Stimulated activated CD8-positive, alpha-beta memory T cell treated with anti-CD3 and anti-CD28 coated beads, Interleukin-4, amount 100 ng/mL, for 48 hours (primary cell): ENCODE measurements at regions not wholly inside any gene's neighbourhood (a gene's known extent, or its start where the extent isn't known, plus 50 kb on each side); places are given as distances from the start of the nearest gene placed in this dataset.

Experiments
- DNase-seq: peaks from one replicate; pipeline ENCODE4 v3.0.0-alpha.2; 2020

DNA sequence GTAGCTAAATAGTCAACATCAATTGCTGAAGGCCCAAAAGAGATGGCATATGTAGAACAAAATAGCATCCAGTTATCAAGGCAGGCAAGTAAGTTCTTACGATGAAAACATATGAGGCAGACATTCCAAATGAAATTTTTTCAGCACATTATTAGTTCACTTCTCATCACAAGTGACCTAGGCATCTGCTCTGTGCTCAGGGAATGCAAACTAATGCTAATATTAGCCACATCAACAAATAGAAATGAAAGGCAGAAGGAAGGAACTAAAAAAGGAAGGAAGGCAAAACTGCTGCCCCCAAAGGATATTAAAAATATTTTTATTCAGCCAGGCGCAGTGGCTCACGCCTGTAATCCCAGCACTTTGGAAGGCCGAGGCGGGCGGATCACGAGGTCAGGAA is 51.2 kb upstream of the ROCK1 start:
- no peak for DNase-seq

DNA sequence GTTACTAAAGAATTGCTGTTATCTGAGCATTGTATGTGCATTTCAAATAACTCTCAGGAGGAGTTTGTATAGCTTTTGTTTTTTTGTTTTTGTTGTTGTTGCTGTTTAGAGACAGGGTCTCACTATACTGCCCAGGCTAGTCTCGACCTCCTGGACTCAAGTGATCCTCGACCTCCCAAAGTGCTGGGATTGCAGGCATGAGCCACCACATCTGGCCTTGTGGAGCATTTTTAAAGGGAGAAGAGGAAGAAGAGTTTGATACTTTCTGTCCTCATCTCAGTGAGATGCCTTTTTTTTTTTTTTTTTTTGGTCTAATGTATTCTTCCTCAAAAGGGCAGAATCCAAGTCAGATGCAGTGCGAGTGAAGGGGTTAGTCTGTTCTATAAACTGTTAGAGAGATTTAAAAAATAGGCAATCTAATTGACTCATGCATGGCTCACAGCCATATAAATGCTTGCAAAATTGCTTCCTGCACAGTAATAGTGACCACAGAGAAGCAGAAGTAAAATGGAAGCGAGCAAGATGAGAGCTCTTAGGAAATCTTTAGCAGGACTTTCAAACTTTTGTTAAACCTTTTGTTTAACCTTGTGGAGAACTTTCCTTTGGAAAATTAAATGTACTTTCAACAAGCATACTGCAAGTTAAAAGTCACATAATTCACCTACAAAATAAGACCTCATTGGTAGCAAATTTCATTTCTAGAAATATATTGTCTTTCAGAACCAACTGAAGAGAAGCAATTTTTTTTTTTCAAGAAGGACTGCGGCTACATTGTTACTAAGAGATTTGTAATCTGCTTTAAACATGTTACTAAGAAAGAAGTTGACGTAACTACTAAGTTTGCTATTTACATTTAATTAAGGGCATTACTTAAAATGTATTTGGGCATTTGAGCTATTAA is 52.3 kb upstream of the ROCK1 start:
- DNase-seq: no peak

GRCh38 chr18:21164548-21165095 is 53.0 kb upstream of the ROCK1 start:
- DNase-seq: no peak

GRCh38 chr18:21167641-21168377 is 56.2 kb upstream of the ROCK1 start:
- DNase-seq: no peak

GRCh38 chr18:21168880-21169279 is 57.3 kb upstream of the ROCK1 start:
- no peak for DNase-seq

DNA sequence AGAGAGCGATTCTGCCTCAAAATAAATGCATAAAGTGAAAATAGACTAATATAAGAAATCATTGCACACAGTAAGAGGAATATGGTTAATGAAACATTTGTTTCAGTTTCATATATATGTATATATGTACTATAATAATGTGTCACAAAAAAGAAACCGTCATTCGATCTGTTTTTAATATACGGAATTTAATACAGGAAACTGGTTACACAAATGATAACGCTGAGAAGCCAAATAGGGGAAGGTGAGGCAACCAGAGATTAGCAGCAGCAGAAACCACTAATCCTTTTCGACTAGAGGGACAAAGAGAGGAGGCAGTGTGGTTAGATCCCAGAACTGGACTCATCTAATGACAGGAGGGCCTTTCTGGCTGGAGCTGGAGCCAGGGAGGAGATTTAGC is 64.2 kb upstream of the GREB1L start:
- no peak for DNase-seq

DNA sequence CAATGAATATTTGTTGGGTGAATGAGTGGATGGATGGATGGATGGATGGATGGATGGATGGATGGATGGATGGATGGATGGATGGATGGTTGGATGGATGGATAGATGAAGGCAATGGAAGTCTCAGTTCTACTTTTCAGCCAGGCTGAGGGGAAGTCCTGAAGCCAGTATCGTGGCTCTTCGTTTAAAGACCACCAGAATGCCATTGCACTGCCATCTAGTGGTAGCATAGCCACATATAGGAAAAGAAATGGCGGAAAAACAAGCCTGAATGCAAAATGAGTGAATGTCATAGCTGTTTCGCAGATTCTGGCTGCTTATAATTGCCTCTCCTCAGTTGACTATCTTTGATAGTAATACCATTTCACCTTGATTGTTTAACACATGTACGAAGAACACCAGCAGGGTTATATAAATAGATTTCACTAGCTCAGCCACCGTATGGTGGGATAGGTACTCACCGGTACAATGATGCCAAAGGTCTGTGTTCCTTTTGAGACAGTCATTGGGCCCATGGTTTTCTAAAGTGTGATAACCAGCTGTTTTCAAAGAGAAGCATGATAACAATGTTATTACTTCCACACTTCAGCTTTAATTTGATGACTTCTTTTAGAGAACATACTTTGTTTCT is 62.3 kb upstream of the GREB1L start:
- DNase-seq: peak; percentile 70

GRCh38 chr18:21180588-21180987 is 61.4 kb upstream of the GREB1L start:
- DNase-seq: no peak

- DNase-seq: no peak
Measured at GRCh38 chr18:21181766-21182165, 60.3 kb upstream of the GREB1L start.

DNA sequence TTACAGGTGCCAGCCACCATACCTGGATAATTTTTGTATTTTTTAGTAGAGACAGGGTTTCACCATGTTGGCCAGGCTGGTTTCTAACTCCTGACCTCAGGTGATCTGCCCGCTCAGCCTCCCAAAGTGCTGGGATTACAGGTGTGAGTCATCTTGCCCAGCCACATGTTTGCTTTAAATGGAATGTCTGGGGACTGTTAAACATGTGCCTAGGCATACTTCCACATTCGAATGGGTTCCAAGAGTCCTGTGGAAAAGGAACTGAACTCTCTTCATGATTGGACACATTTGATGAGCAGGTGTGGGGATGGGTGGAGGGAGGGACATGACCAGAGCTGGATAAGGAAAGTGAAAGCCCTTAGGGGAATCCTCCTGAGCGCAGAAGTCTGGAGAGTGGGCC is 58.4 kb upstream of the GREB1L start:
- DNase-seq: no peak

GRCh38 chr18:21184396-21184996 is 57.5 kb upstream of the GREB1L start:
- no peak for DNase-seq

DNA sequence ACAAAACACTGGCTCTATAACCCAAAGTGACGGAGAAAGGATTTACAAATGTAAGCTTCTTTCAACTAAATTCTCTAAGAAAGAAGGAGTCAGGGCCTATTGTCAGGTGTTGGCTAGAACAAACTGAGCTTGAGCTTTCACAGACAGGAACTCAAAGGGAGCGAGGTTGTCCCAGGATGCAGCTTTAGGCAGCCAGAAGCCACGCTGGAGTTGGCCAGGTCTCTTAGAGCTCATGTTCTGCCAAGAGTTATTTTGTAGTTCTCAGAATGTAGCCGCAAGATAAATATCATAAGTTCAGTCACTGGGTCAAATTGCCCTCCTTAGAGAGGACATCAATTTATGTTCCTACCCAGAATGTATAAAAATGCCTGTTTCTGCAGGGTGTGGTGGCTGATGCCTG is 54.1 kb upstream of the GREB1L start:
- DNase-seq: no peak

DNA sequence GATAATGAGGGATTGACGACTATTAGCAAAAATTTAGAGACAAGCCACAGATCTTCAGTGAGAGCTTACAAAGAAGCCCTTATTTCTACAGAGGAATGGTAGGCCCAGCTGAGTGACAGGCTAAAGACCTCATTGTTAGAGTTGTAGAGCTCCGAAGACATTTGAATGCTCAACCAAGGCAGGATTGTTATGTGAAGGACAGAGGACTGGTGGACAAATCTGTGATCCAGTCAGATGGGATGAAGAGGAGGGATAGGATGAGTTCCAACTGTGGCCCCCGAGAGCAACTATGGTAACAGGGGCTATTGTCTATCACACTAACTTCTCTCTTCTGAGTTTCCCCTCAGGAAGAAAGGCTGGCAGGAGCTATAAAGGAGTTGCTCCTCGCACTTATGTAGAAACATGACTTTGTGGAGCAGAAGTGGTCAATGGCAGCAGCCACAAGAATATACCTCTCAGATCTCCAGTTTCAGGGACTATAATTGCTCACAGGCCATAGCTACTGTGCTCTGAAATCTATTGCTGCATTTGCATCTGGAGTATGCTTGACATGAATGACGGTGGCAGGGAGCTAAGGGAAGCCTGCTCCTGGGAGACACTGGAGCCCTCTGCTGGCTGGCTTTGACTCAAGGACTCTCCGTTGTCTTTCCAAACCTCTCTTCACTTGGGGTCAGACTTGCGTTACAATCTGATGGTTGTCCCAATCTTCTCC is 50.3 kb upstream of the GREB1L start:
- peak; percentile 43 for DNase-seq
